PC-9 (cell line): ENCODE measurements at regions not wholly inside any gene's neighbourhood (a gene's known extent, or its start where the extent isn't known, plus 50 kb on each side); places are given as distances from the start of the nearest gene placed in this dataset.

Experiments
- CTCF ChIP-seq: fragments of 200-600 bp; sonication (generic); conservative IDR thresholded peaks from 2 replicates; pipeline ENCODE4 v1.6.1; 2017; ENCODE audit warnings: mixed run types, antibody characterized with exemption, mild to moderate bottlenecking, moderate library complexity
- EZH2 ChIP-seq: fragments of 200-600 bp; sonication (generic); IDR thresholded peaks from 2 replicates; pipeline ENCODE4 v1.8.0; 2017; ENCODE audit warnings: antibody characterized with exemption, low read depth

GRCh38 chr12:17017402-17017801 is 411.4 kb upstream of the LMO3 start:
- TF ChIP-seq CTCF, result no peak
- no peak for TF ChIP-seq EZH2
